Hepatocyte (in vitro differentiated cells): ENCODE measurements at regions not wholly inside any gene's neighbourhood (a gene's known extent, or its start where the extent isn't known, plus 50 kb on each side); places are given as distances from the start of the nearest gene placed in this dataset.

ENCODE experiments used
- DNase-seq: peaks from one replicate; pipeline ENCODE4 v3.0.0-alpha.2; 2016; ENCODE audit warnings: low spot score
- H2AFZ ChIP-seq: fragments of 200-600 bp; sonication (generic); 2 replicates; pipeline ENCODE4 v1.6.0; 2016; ENCODE audit warnings: antibody characterized with exemption, mild to moderate bottlenecking
- H3K27ac ChIP-seq: fragments of 200-600 bp; sonication (generic); 2 replicates; pipeline ENCODE4 v1.5.1; 2016; ENCODE audit warnings: mild to moderate bottlenecking
- H3K27me3 ChIP-seq: fragments of 200-600 bp; sonication (generic); 2 replicates; pipeline ENCODE4 v1.6.1; 2016
- H3K36me3 ChIP-seq: fragments of 200-600 bp; sonication (generic); replicated peaks from 2 replicates; pipeline ENCODE4 v1.5.1; 2016; ENCODE audit warnings: low read depth; ENCODE audit not compliant: insufficient read depth
- H3K4me1 ChIP-seq: fragments of 200-600 bp; sonication (generic); 2 replicates; pipeline ENCODE4 v1.5.1; 2016; ENCODE audit warnings: mild to moderate bottlenecking, moderate library complexity; ENCODE audit not compliant: insufficient read depth
- H3K4me2 ChIP-seq: fragments of 200-600 bp; sonication (generic); 2 replicates; pipeline ENCODE4 v1.6.0; 2016
- H3K4me3 ChIP-seq: fragments of 200-600 bp; sonication (generic); 2 replicates; pipeline ENCODE4 v1.5.1; 2016; ENCODE audit warnings: mild to moderate bottlenecking
- H3K79me2 ChIP-seq: fragments of 200-600 bp; sonication (generic); 2 replicates; pipeline ENCODE4 v1.6.0; 2017; ENCODE audit warnings: mild to moderate bottlenecking
- H3K9me2 ChIP-seq: fragments of 200-600 bp; sonication (generic); replicated peaks from 2 replicates; pipeline ENCODE4 v1.6.0; 2017; ENCODE audit warnings: mild to moderate bottlenecking; ENCODE audit not compliant: insufficient read depth
- H3K9me3 ChIP-seq: fragments of 200-600 bp; sonication (generic); 2 replicates; pipeline ENCODE4 v1.5.1; 2016; ENCODE audit warnings: low read depth, mild to moderate bottlenecking
- H4K20me1 ChIP-seq: fragments of 200-600 bp; sonication (generic); 2 replicates; pipeline ENCODE4 v1.6.0; 2016; ENCODE audit warnings: mild to moderate bottlenecking; ENCODE audit not compliant: insufficient read depth, poor library complexity, severe bottlenecking
- EZH2 ChIP-seq: fragments of 200-600 bp; sonication (generic); IDR thresholded peaks from 2 replicates; pipeline ENCODE4 v1.6.1; 2016; ENCODE audit warnings: antibody characterized with exemption, mild to moderate bottlenecking, borderline replicate concordance
- EZH2phosphoT487 ChIP-seq: fragments of 200-600 bp; sonication (generic); IDR thresholded peaks from one replicate; pipeline ENCODE4 v1.6.1; 2018; ENCODE audit warnings: antibody characterized with exemption, mild to moderate bottlenecking, low read depth, moderate library complexity; ENCODE audit not compliant: unreplicated experiment, severe bottlenecking
- WGBS: methylation state at CpG from one replicate; pipeline ENCODE4 v1.1.6; 2016; ENCODE audit warnings: low lambda C conversion rate; ENCODE audit errors: missing lambda C conversion rate; 5-methylcytosine and 5-hydroxymethylcytosine counted together
- TF ChIP-seq, protein P1 (sequence below): fragments of 200-600 bp; sonication (generic); IDR thresholded peaks from 2 replicates; pipeline ENCODE4 v1.5.1; 2016; ENCODE audit warnings: antibody characterized with exemption, mild to moderate bottlenecking; ENCODE audit not compliant: poor library complexity

DNA sequence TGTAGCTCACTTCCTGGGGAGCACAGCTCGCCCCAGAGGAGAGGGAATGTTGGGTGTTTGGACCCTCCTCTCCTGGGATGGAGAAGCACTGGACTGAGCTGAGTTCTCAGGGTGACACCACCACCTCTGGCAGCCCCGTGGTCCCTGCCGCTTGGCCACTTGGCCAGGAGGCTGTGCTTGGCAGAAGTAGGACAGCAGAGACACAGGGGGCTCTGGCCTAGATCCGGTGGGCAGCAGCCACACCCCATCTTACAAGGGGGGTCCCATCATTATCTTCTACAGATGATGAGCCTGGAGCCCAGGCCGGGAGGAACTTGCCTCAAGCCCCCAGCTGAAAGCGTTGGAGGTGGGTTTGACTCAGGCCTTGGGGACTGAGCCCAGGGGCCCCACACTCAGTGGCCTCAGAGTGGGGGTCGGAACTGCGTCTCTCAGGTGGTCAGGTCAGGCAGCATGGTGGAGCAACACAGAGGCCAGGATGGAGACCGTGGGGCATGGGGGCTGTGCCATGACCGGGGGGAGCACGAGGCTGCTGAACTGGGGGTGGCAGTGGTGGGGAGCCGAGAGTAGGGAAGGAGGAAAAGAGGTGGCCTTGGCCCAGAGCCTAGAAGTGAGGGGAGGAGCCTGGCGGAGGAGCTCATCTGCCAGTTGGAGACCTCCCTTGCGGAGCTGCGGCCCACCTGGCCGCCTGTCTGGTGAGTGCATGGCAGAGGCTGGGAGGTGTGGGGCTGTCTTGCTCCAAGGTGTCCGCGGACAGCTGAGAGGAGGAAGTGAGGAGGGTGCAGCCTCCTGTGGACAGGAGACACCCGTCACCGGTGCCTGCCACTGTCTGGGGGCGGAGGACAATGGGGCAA, 63.6 kb upstream of the HDAC4 start:
- no peak for DNase-seq
- TF ChIP-seq, protein P1, sequence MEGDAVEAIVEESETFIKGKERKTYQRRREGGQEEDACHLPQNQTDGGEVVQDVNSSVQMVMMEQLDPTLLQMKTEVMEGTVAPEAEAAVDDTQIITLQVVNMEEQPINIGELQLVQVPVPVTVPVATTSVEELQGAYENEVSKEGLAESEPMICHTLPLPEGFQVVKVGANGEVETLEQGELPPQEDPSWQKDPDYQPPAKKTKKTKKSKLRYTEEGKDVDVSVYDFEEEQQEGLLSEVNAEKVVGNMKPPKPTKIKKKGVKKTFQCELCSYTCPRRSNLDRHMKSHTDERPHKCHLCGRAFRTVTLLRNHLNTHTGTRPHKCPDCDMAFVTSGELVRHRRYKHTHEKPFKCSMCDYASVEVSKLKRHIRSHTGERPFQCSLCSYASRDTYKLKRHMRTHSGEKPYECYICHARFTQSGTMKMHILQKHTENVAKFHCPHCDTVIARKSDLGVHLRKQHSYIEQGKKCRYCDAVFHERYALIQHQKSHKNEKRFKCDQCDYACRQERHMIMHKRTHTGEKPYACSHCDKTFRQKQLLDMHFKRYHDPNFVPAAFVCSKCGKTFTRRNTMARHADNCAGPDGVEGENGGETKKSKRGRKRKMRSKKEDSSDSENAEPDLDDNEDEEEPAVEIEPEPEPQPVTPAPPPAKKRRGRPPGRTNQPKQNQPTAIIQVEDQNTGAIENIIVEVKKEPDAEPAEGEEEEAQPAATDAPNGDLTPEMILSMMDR = no peak
- TF ChIP-seq EZH2 (no peak), EZH2phosphoT487 (no peak)
- H3K27me3 ChIP-seq = no peaks in the 10 kb centered on the region
- no peaks in the 10 kb centered on the region for H3K4me1 ChIP-seq
- H3K36me3 ChIP-seq = no peaks in the 10 kb centered on the region
- WGBS = 96% methylated on average over 20 of the region's 21 CpGs
- H2AFZ ChIP-seq = no peak overlapping the region
- H3K4me2 ChIP-seq = no peak overlapping the region
- H4K20me1 ChIP-seq = no peaks in the 10 kb centered on the region
- no peaks in the 10 kb centered on the region for H3K79me2 ChIP-seq
- no peaks in the 10 kb centered on the region for H3K9me2 ChIP-seq
- H3K4me3 ChIP-seq = no peak overlapping the region
- H3K9me3 ChIP-seq = no peaks in the 10 kb centered on the region
- no peak overlapping the region for H3K27ac ChIP-seq

DNA sequence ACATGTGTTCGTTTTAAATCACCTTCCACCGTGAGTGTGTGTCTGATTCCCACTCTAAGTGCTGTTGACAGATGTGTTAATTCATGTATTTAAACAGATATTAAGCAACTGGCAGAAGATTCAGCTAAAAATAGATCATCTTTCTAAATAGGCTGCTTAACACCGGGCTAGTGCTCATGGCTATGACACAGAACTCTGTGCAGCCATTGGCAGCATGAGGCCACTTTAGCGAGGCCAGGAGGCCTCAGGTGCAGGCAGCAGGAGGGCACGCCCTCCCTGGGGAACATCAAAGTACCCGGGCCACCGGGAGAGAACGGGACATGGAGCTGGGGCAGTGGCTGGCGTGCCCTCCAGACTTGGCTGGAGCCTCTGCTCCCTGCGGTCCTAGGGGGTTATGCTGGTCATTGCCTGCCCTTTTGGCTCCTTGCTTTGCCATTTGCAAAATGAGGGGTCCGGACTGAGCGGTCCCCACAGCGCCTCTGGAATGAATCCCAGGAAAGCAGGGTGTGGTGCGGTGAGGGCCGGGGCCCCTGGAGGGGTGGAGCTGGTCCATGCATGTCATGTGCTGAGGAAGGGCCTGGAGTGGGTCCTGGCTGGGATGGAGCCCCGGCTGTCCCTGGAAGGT, 62.8 kb upstream of the HDAC4 start:
- H3K27me3 ChIP-seq = no peaks in the 10 kb centered on the region
- H3K4me1 ChIP-seq = no peaks in the 10 kb centered on the region
- H2AFZ ChIP-seq = no peak overlapping the region
- no peak for TF ChIP-seq EZH2
- no peaks in the 10 kb centered on the region for H3K79me2 ChIP-seq
- H3K27ac ChIP-seq = no peak overlapping the region
- no peak for DNase-seq
- H3K36me3 ChIP-seq = no peaks in the 10 kb centered on the region
- H3K9me2 ChIP-seq = no peaks in the 10 kb centered on the region
- WGBS = 89% methylated on average over 16 of the region's 16 CpGs
- H3K9me3 ChIP-seq = no peaks in the 10 kb centered on the region
- no peak overlapping the region for H3K4me2 ChIP-seq
- no peak overlapping the region for H3K4me3 ChIP-seq
- H4K20me1 ChIP-seq = no peaks in the 10 kb centered on the region

- WGBS = 92% methylated on average over 19 of the region's 19 CpGs
Measured at GRCh38 chr2:239462671-239463506, 62.1 kb upstream of the HDAC4 start.

More at GRCh38 chr2:239462671-239463506, 62.1 kb upstream of the HDAC4 start:
- Histone ChIP-seq H3K9me3 (no peaks in the 10 kb centered on the region), H3K79me2 (no peaks in the 10 kb centered on the region), H3K4me2 (no peak overlapping the region), H2AFZ (no peak overlapping the region), H3K36me3 (no peaks in the 10 kb centered on the region), H3K9me2 (no peaks in the 10 kb centered on the region), H3K27ac (no peak overlapping the region), H3K4me3 (no peak overlapping the region), H3K4me1 (no peaks in the 10 kb centered on the region), H3K27me3 (no peaks in the 10 kb centered on the region), H4K20me1 (no peaks in the 10 kb centered on the region)
- TF ChIP-seq, protein P1 = no peak
- TF ChIP-seq EZH2phosphoT487 (no peak), EZH2 (no peak)
- DNase-seq = no peak
